HEK293 (cell line): ENCODE measurements at regions not wholly inside any gene's neighbourhood (a gene's known extent, or its start where the extent isn't known, plus 50 kb on each side); places are given as distances from the start of the nearest gene placed in this dataset.

Source experiments
- CTCF ChIA-PET: fragments of 350-600 bp; formaldehyde crosslinking; extraction: SDS; loops from one replicate; lab custom pipeline; 2021; ENCODE audit warnings: antibody characterized with exemption; lab: Yijun Ruan, JAX
- POLR2A ChIA-PET: fragments of 300-600 bp; formaldehyde crosslinking; extraction: SDS; loops from one replicate; lab custom pipeline; 2020; ENCODE audit warnings: antibody characterized with exemption, inconsistent platforms; lab: Yijun Ruan, JAX
- H3K27ac ChIP-seq: fragments of 200-500 bp; sonication (Bioruptor generic); 2 replicates; pipeline ENCODE4 v1.5.1; 2014; ENCODE audit warnings: low read depth, low read length, control low read depth, inconsistent platforms; ENCODE audit errors: extremely low read depth
- H3K36me3 ChIP-seq, 2 experiments: fragments of 200-500 bp in 1 of 2; sonication (Bioruptor generic) in 1 of 2; 1 replicate in 1 of 2; 2 replicates in 1 of 2; pipeline ENCODE4 v1.5.1; 2014 to 2017; ENCODE audit warnings: inconsistent platforms in 2 of 2, low read length in 2 of 2; ENCODE audit not compliant: control insufficient read depth in 2 of 2, insufficient read depth in 1 of 2
- H3K4me1 ChIP-seq: fragments of 200-500 bp; sonication (Bioruptor generic); 2 replicates; pipeline ENCODE4 v1.5.1; 2014; ENCODE audit warnings: mild to moderate bottlenecking, low read length, inconsistent platforms; ENCODE audit not compliant: control insufficient read depth, insufficient read depth
- H3K4me3 ChIP-seq: 2 replicates; pipeline ENCODE4 v1.5.1; 2011; ENCODE audit warnings: low read depth, mild to moderate bottlenecking, control low read depth, low read length, moderate library complexity
- H3K9me3 ChIP-seq: fragments of 200-500 bp; sonication (Bioruptor generic); 2 replicates; pipeline ENCODE4 v1.5.1; 2014; ENCODE audit warnings: low read depth, low read length, inconsistent platforms; ENCODE audit not compliant: control insufficient read depth, insufficient read depth
- GFI1B ChIP-seq: fragments of 450-650 bp; formaldehyde crosslinking; IDR thresholded peaks from 2 replicates; pipeline ENCODE4 v1.5.1; 2016; ENCODE audit warnings: missing biosample characterization, missing genetic modification characterization
- KLF16 ChIP-seq: fragments of 450-650 bp; formaldehyde crosslinking; IDR thresholded peaks from 2 replicates; pipeline ENCODE4 v1.5.1; 2017; ENCODE audit warnings: missing biosample characterization, missing genetic modification characterization
- ZFP41 ChIP-seq: fragments of 450-650 bp; formaldehyde crosslinking; IDR thresholded peaks from 2 replicates; pipeline ENCODE4 v1.5.1; 2016; ENCODE audit warnings: missing biosample characterization, missing genetic modification characterization, borderline replicate concordance
- ZNF221 ChIP-seq: fragments of 450-650 bp; formaldehyde crosslinking; IDR thresholded peaks from 2 replicates; pipeline ENCODE4 v1.5.1; 2017; ENCODE audit warnings: missing biosample characterization, missing genetic modification characterization, borderline replicate concordance
- ZNF223 ChIP-seq: fragments of 450-650 bp; formaldehyde crosslinking; IDR thresholded peaks from 2 replicates; pipeline ENCODE4 v1.5.1; 2016; ENCODE audit warnings: missing biosample characterization, missing genetic modification characterization
- ZNF23 ChIP-seq: fragments of 450-650 bp; formaldehyde crosslinking; IDR thresholded peaks from 2 replicates; pipeline ENCODE4 v1.5.1; 2016; ENCODE audit warnings: missing biosample characterization, missing genetic modification characterization, borderline replicate concordance
- ZNF433 ChIP-seq: fragments of 450-650 bp; formaldehyde crosslinking; IDR thresholded peaks from 2 replicates; pipeline ENCODE4 v1.5.1; 2016; ENCODE audit warnings: missing biosample characterization, missing genetic modification characterization, low read depth
- ZNF514 ChIP-seq: fragments of 450-650 bp; formaldehyde crosslinking; IDR thresholded peaks from 2 replicates; pipeline ENCODE4 v1.5.1; 2016; ENCODE audit warnings: missing biosample characterization, missing genetic modification characterization
- ZNF555 ChIP-seq: fragments of 450-650 bp; formaldehyde crosslinking; conservative IDR thresholded peaks from 2 replicates; pipeline ENCODE4 v1.5.1; 2017; ENCODE audit warnings: missing biosample characterization, mild to moderate bottlenecking, missing genetic modification characterization, inconsistent platforms
- ZNF626 ChIP-seq: fragments of 450-650 bp; sonication (Bioruptor Pico); formaldehyde crosslinking; IDR thresholded peaks from 2 replicates; pipeline ENCODE4 v1.5.1; 2018; ENCODE audit warnings: missing biosample characterization, missing genetic modification characterization, inconsistent platforms
- ZNF654 ChIP-seq: fragments of 450-650 bp; formaldehyde crosslinking; IDR thresholded peaks from 2 replicates; pipeline ENCODE4 v1.5.1; 2016; ENCODE audit warnings: low read depth, missing biosample characterization, missing genetic modification characterization
- ZSCAN30 ChIP-seq: fragments of 450-650 bp; IDR thresholded peaks from 2 replicates; pipeline ENCODE4 v1.5.1; 2018; ENCODE audit warnings: missing biosample characterization, mild to moderate bottlenecking, missing genetic modification characterization, moderate library complexity
- TF ChIP-seq, protein P1 (sequence below): fragments of 450-650 bp; formaldehyde crosslinking; conservative IDR thresholded peaks from 2 replicates; pipeline ENCODE4 v1.5.1; 2016; ENCODE audit warnings: low read depth, missing biosample characterization, missing genetic modification characterization
- TF ChIP-seq, protein P2 (sequence below): fragments of 450-650 bp; IDR thresholded peaks from 2 replicates; pipeline ENCODE4 v1.5.1; 2018; ENCODE audit warnings: missing biosample characterization, mild to moderate bottlenecking, missing genetic modification characterization
- TF ChIP-seq, protein P3 (sequence below): fragments of 450-650 bp; formaldehyde crosslinking; IDR thresholded peaks from 2 replicates; pipeline ENCODE4 v1.5.1; 2016; ENCODE audit warnings: missing biosample characterization, missing genetic modification characterization
- TF ChIP-seq, protein P4 (sequence below): fragments of 450-650 bp; formaldehyde crosslinking; IDR thresholded peaks from 2 replicates; pipeline ENCODE4 v1.5.1; 2016; ENCODE audit warnings: missing biosample characterization, missing genetic modification characterization, low read depth
- TF ChIP-seq, protein P5 (sequence below): fragments of 450-650 bp; formaldehyde crosslinking; IDR thresholded peaks from 2 replicates; pipeline ENCODE4; 2016; ENCODE audit warnings: missing biosample characterization, missing genetic modification characterization
- TF ChIP-seq, protein P6 (sequence below): fragments of 450-650 bp; formaldehyde crosslinking; IDR thresholded peaks from 2 replicates; pipeline ENCODE4 v1.5.1; 2016; ENCODE audit warnings: missing biosample characterization, missing genetic modification characterization, borderline replicate concordance
- TF ChIP-seq, protein P7 (sequence below): fragments of 450-650 bp; formaldehyde crosslinking; IDR thresholded peaks from 2 replicates; pipeline ENCODE4 v1.5.1; 2016; ENCODE audit warnings: missing biosample characterization, missing genetic modification characterization

DNA sequence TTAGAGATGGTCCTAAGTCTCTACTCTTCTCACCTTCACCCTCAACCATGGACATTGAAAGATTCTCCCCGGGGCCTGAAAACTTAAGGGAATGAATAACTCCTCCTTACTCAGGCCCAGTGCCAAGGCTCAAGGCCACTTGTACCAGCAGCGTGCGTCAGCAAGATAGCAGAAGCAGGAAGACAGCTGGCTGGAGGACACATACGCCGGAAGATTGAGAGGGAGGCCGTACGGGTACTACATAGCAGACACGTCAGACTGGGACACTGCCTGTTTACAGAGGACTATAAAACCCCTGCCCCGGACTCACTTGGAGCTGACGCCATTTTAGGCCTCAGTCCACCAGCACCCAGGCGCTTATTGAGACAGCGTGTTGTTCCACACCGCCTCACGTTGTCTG, 75.8 kb upstream of the MED13 start:
- Histone ChIP-seq H3K4me3 (no peak overlapping the region), H3K4me1 (no peaks in the 10 kb centered on the region), H3K36me3 (no peaks in the 10 kb centered on the region), H3K27ac (no peak overlapping the region), H3K9me3 (no peaks in the 10 kb centered on the region)
- POLR2A ChIA-PET = interaction anchor here (1.4 kb wide), 1 partner anchor 21 kb away, joined by 3 read pairs; no protein-coding TSS in a partner anchor
- CTCF ChIA-PET = no interaction called here
- TF ChIP-seq ZNF223 (tag by site-specific recombination) (no peak), ZNF221 (tag by site-specific recombination) (no peak), ZSCAN30 (tag by site-specific recombination) (no peak), ZNF654 (no peak), ZNF433 (tag by site-specific recombination) (no peak), KLF16 (no peak), ZFP41 (no peak), ZNF514 (no peak), GFI1B (no peak), ZNF626 (tag by site-specific recombination) (no peak), ZNF23 (tag by site-specific recombination) (no peak), ZNF555 (tag by site-specific recombination) (no peak)
- TF ChIP-seq, protein P1, sequence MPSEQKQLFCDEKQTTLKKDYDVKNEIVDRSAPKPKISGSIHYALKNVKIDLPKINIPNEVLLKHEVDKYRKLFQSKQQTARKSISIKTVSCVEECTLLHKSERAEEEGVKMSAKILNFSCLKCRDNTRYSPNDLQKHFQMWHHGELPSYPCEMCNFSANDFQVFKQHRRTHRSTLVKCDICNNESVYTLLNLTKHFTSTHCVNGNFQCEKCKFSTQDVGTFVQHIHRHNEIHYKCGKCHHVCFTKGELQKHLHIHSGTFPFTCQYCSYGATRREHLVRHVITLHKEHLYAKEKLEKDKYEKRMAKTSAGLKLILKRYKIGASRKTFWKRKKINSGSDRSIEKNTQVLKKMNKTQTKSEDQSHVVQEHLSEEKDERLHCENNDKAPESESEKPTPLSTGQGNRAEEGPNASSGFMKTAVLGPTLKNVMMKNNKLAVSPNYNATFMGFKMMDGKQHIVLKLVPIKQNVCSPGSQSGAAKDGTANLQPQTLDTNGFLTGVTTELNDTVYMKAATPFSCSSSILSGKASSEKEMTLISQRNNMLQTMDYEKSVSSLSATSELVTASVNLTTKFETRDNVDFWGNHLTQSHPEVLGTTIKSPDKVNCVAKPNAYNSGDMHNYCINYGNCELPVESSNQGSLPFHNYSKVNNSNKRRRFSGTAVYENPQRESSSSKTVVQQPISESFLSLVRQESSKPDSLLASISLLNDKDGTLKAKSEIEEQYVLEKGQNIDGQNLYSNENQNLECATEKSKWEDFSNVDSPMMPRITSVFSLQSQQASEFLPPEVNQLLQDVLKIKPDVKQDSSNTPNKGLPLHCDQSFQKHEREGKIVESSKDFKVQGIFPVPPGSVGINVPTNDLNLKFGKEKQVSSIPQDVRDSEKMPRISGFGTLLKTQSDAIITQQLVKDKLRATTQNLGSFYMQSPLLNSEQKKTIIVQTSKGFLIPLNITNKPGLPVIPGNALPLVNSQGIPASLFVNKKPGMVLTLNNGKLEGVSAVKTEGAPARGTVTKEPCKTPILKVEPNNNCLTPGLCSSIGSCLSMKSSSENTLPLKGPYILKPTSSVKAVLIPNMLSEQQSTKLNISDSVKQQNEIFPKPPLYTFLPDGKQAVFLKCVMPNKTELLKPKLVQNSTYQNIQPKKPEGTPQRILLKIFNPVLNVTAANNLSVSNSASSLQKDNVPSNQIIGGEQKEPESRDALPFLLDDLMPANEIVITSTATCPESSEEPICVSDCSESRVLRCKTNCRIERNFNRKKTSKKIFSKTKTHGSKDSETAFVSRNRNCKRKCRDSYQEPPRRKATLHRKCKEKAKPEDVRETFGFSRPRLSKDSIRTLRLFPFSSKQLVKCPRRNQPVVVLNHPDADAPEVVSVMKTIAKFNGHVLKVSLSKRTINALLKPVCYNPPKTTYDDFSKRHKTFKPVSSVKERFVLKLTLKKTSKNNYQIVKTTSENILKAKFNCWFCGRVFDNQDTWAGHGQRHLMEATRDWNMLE = no peak
- TF ChIP-seq, protein P2, sequence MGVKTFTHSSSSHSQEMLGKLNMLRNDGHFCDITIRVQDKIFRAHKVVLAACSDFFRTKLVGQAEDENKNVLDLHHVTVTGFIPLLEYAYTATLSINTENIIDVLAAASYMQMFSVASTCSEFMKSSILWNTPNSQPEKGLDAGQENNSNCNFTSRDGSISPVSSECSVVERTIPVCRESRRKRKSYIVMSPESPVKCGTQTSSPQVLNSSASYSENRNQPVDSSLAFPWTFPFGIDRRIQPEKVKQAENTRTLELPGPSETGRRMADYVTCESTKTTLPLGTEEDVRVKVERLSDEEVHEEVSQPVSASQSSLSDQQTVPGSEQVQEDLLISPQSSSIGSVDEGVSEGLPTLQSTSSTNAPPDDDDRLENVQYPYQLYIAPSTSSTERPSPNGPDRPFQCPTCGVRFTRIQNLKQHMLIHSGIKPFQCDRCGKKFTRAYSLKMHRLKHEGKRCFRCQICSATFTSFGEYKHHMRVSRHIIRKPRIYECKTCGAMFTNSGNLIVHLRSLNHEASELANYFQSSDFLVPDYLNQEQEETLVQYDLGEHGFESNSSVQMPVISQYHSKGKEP = no peak
- TF ChIP-seq, protein P3, sequence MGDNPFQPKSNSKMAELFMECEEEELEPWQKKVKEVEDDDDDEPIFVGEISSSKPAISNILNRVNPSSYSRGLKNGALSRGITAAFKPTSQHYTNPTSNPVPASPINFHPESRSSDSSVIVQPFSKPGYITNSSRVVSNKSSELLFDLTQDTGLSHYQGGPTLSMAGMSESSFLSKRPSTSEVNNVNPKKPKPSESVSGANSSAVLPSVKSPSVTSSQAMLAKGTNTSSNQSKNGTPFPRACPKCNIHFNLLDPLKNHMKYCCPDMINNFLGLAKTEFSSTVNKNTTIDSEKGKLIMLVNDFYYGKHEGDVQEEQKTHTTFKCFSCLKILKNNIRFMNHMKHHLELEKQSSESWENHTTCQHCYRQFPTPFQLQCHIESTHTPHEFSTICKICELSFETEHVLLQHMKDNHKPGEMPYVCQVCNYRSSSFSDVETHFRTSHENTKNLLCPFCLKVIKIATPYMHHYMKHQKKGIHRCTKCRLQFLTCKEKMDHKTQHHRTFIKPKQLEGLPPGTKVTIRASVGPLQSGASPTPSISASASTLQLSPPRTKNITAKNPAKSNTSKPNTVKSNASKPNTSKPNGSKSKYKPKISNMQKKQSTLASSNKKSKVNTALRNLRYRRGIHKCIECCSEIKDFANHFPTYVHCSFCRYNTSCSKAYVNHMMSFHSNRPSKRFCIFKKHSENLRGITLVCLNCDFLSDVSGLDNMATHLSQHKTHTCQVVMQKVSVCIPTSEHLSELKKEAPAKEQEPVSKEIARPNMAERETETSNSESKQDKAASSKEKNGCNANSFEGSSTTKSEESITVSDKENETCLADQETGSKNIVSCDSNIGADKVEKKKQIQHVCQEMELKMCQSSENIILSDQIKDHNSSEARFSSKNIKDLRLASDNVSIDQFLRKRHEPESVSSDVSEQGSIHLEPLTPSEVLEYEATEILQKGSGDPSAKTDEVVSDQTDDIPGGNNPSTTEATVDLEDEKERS (tag by site-specific recombination) = no peak
- TF ChIP-seq, protein P4, sequence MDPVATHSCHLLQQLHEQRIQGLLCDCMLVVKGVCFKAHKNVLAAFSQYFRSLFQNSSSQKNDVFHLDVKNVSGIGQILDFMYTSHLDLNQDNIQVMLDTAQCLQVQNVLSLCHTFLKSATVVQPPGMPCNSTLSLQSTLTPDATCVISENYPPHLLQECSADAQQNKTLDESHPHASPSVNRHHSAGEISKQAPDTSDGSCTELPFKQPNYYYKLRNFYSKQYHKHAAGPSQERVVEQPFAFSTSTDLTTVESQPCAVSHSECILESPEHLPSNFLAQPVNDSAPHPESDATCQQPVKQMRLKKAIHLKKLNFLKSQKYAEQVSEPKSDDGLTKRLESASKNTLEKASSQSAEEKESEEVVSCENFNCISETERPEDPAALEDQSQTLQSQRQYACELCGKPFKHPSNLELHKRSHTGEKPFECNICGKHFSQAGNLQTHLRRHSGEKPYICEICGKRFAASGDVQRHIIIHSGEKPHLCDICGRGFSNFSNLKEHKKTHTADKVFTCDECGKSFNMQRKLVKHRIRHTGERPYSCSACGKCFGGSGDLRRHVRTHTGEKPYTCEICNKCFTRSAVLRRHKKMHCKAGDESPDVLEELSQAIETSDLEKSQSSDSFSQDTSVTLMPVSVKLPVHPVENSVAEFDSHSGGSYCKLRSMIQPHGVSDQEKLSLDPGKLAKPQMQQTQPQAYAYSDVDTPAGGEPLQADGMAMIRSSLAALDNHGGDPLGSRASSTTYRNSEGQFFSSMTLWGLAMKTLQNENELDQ = no peak
- TF ChIP-seq, protein P5, sequence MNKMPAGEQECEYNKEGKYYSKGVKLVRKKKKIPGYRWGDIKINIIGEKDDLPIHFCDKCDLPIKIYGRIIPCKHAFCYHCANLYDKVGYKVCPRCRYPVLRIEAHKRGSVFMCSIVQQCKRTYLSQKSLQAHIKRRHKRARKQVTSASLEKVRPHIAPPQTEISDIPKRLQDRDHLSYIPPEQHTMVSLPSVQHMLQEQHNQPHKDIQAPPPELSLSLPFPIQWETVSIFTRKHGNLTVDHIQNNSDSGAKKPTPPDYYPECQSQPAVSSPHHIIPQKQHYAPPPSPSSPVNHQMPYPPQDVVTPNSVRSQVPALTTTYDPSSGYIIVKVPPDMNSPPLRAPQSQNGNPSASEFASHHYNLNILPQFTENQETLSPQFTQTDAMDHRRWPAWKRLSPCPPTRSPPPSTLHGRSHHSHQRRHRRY (tag by site-specific recombination) = no peak
- TF ChIP-seq, protein P6, sequence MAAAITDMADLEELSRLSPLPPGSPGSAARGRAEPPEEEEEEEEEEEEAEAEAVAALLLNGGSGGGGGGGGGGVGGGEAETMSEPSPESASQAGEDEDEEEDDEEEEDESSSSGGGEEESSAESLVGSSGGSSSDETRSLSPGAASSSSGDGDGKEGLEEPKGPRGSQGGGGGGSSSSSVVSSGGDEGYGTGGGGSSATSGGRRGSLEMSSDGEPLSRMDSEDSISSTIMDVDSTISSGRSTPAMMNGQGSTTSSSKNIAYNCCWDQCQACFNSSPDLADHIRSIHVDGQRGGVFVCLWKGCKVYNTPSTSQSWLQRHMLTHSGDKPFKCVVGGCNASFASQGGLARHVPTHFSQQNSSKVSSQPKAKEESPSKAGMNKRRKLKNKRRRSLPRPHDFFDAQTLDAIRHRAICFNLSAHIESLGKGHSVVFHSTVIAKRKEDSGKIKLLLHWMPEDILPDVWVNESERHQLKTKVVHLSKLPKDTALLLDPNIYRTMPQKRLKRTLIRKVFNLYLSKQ (tag by site-specific recombination) = no peak
- TF ChIP-seq, protein P7, sequence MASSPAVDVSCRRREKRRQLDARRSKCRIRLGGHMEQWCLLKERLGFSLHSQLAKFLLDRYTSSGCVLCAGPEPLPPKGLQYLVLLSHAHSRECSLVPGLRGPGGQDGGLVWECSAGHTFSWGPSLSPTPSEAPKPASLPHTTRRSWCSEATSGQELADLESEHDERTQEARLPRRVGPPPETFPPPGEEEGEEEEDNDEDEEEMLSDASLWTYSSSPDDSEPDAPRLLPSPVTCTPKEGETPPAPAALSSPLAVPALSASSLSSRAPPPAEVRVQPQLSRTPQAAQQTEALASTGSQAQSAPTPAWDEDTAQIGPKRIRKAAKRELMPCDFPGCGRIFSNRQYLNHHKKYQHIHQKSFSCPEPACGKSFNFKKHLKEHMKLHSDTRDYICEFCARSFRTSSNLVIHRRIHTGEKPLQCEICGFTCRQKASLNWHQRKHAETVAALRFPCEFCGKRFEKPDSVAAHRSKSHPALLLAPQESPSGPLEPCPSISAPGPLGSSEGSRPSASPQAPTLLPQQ (tag by site-specific recombination) = no peak
